CD4-positive, alpha-beta T cell treated with Interleukin-21 for 1 hour (primary cell): ENCODE measurements at regions not wholly inside any gene's neighbourhood (a gene's known extent, or its start where the extent isn't known, plus 50 kb on each side); places are given as distances from the start of the nearest gene placed in this dataset.

ENCODE experiments used
- DNase-seq: peaks from one replicate; pipeline ENCODE4 v3.0.0-alpha.2; 2020

DNA sequence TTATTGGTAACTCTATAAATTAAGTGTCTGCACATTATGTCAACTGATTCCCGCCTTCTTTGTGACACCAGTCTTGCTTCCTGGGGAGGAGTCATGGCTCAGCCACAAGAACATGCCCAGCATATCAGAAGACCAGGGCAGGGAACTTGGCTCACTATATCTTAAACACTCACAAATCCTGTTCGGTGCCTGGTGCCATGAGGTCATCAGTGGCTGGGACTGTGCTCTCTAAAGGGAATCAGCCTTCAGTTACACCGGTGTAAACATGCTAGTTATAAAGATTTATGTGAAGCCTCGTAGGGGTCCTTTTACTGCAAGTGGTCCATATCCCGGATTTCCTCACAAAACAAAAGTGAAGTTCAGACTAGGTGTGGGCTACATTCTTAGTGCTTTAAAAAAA is 73.1 kb upstream of the ZNF521 start:
- no peak for DNase-seq

DNA sequence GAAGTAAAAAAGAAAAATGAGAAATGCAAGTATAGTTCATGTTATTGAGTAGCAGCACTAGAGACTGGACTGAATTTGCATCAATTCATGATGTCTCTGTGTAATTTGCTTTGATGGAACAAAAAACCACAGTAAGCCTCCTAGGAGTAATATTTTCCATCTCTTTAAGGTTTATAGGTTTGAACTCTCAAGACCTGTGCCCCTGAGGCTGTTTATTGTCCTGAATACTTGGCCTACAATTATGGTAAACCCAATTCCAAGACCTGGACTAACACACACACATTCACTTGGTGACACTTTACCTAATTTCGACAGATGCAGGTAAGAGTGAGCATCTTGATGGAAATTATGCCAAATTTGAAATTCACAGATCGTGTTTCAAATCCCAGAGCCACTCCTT is 71.8 kb upstream of the ZNF521 start:
- DNase-seq, result no peak

DNA sequence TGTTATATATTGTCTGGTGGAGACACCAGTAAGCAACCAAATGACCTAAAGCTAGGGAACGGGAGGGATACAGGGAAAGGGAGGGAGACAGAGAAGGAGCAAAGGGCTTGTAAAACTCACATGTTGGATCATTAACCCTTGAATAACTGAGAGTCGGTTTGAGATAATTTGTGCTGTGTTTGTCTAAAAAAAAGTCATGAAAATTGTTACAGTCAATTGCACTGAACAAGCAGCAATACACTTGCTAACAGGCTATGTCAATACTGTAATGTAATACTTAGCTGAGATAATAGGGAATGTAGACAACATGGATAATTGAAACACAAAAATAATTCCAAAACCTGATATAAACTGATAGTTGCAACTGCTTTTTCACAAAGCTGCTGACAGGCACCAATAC is 71.3 kb upstream of the ZNF521 start:
- no peak for DNase-seq

DNA sequence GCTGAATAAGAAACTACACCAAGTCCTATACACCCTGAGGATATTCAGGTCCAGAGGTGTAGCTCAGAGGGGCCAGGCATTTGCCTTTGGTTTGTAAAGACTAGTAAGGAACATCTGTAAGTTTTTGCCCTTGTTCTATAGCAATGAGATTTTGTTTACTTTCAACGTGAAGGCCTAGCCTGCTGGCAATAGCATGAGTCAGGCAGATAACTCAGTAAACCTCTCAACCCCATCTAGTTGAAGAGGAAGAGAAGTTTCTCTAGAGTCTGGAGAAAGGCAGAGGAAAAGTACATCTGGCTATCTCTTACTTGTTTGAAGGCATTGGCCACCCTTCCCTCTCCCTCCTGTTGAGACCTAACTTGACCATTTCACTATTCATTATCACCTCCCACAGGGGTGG is 70.3 kb upstream of the ZNF521 start:
- no peak for DNase-seq

DNA sequence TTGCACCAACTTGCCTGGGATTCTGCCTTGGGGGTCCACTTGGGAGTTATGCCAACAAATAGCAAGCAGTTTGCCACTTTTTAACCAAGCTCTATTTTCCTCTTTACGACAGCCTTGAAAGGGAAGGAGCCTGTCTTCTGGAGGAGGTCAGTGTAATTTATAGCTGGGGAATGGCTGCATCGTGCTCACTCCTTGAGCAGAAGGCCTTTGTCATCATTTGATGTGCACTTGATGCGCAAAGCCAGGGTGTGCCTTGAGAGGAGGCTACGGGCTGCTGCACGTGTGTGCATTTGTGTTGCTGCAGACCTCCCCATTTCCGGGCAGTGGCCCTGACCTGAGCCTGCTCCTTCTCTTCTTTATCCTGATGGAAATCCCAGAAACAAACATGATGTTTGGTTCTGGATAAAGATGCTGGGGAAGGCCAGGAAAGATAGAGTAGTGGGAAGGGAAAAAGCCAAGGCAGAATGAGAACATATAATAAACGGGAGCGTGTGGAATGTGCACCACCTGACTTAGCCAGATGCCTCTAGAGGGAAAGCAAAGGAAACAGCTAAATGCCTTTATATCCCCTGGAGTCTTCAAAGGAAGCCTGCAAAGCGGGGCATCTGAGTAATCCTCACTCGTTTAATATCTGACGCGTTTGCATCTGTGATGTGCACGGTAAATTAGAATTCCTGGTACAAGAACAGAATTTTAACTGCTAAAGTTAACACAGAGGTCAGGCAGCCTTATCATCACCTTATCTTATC is 68.3 kb upstream of the ZNF521 start:
- no peak for DNase-seq

DNA sequence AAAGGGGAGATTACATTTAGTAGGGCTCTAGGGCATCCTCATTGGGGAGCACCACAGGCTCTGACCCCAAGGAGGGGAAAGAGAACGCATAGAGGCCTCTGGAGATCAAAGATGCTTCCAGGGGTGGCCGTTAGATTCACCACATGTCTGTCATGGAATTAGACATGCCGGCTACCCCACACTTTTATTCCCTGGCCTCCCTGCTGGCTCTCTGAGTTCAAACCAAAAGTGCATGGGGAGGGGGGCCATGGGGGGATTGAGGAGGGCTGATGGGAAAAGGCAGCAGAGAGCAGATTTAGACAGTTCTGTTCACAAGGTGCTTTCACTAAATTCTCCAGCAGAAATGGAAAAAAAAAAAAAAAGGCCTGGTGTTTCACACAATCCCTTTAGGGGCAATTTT is 64.4 kb upstream of the ZNF521 start:
- DNase-seq, result no peak

DNA sequence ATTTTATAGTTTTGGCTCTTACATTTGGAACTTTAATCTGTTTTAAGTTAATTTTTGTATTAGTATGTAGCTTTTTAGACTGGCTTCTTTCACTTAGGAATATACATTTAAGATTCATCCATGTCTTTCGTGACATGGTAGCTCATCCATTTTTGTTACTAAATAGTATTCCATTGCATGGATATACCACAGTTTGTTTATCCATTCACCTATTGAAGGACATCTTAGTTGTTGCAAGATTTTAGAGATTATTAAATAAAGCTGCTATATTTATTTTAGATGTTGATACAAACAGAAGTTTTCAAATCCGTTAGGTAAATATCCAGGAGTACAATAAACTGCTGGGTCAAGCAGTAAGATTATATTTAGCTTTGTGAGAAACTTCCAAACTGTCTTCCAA is 58.0 kb upstream of the ZNF521 start:
- no peak for DNase-seq

DNA sequence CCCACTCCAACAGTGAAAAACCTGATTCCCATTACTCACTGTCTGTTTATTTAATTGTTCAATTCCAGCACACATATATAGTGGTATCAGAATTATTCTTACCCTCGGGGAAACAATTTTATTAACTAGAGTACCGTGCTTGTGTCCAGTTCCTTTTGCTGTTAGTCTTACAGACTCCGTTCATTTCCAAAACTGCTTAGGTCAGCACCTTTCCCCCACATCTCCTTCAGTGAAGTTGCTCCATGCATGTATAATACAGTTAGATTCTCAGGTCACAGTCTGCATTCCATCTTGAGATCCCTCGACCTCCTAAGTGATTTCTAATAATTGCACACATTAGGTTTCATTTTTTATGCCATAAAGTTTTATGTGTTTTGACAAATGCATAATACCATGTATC is 56.3 kb upstream of the ZNF521 start:
- no peak for DNase-seq
